Epithelial cell of prostate (primary cell): ENCODE measurements at regions not wholly inside any gene's neighbourhood (a gene's known extent, or its start where the extent isn't known, plus 50 kb on each side); places are given as distances from the start of the nearest gene placed in this dataset.
"Not testable (repeated sequence)": the region's sequence is repeated elsewhere in the genome, so short reads cannot be mapped to it uniquely, and the experiment has no call there.

ENCODE experiments used
- DNase-seq: peaks from one replicate; pipeline ENCODE4 v3.0.0-alpha.2; 2011; ENCODE audit warnings: low read depth, low spot score
- H3K27ac ChIP-seq: fragments of 450-650 bp; 2 replicates; pipeline ENCODE4 v1.5.1; 2017; ENCODE audit warnings: mild to moderate bottlenecking

DNA sequence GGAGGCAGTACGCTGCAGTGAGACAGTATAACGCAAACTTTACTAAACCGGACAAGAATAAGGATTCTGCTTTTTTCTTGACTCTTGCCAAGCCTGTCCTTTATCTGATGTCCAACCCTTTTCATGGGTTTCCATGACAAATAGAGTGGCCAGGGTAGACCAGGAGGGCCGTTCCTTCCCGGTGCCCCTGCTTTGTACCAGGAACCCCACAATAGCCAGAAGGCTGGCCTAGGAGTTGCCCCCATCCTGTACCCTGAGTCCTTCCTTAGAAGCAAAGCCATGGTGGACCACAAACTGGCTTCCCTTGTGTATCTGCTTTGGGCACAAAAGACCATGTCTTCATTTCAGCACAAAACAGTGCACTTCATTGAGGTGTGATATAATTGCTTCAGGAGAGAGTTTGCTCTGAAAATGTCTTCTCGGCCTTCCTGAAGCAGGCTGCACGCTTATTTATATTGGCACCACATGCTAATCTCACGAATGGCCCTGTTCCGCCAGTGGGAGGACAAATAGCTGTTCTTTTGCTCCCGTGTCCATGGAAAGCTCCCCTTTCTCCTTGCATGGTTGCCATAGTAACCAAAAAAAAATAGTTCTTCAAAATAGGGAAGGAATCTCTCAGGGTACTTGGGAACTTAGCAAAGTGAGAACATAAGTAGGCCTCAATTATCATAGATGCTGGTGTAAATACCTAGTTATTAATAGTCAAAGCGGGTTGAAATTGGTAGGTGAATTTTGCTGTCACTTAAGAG lies 222.1 kb downstream of the ZIC5 start:
- no peak overlapping the region for H3K27ac ChIP-seq
- DNase-seq, result no peak

DNA sequence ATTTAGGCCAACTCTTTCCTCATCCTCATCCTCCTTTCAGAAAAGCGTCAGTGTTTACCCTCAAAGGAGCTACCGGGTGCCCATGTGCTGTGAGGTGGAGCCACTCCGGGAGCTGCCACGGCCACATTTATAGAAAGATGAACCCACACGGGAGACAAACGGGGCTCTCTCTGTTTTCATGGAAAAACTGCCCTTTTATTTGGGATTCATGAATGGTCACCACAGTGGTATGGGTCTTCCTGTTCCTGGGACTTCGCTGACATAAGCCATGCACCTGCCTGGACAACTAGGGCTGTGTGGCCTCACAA lies 224.2 kb downstream of the ZIC5 start:
- no peak overlapping the region for H3K27ac ChIP-seq
- DNase-seq, result no peak

DNA sequence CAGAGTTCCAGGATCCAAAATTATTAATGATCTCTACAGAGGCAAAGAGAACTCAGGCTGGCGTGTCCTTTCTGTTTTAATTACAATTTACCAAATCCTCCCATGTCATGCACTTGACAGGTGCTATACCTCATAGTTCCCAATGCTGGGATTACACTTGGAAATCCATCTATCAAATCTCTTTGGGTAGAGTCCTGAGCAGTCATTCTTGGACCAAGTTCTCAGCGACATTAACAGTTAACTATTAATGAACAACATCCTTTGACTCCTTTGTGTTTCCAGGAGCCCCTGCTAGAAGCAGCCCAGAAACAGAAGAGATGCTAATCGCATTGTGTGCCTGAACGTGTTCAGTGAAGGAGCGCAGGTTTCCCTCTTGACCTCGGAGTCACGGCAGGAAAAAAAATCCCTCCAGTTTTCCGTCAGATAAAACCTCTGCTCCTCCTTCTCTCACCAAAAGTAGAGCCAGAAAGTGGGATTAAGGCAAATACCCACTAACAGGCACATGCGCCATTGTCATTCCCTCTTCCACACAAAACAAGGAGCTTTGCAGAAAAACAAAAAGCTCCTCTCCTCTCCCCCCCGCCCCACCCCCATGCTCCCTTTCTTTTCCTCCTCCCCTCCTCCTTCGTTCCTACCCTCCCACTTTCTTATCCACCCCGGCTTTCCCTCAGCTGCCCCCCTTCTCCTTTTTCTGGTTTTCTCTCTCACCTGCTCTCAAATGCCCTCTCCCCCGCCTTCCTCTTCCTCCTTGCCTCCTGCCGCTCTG lies 224.7 kb downstream of the ZIC5 start:
- H3K27ac ChIP-seq, result no peak overlapping the region
- no peak for DNase-seq

DNA sequence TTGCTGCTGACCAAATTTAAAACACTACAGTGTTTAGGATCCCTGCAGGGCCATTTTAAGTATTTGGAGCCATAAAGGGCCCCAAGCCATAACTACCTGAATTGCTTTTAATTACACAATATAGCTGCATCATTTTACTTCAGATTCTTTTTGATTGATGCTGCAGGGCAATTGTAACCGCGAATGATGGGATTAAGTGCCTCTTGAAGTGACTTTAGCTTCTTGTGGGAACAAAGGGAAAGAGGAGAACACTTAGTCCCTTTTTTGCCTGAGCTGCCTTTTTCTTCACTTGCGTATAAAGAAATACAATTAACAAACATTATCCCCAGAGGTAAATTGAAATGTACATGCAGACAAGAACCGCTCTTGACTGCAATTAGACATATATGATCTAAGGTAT lies 228.5 kb downstream of the ZIC5 start:
- H3K27ac ChIP-seq, result no peak overlapping the region
- no peak for DNase-seq

DNA sequence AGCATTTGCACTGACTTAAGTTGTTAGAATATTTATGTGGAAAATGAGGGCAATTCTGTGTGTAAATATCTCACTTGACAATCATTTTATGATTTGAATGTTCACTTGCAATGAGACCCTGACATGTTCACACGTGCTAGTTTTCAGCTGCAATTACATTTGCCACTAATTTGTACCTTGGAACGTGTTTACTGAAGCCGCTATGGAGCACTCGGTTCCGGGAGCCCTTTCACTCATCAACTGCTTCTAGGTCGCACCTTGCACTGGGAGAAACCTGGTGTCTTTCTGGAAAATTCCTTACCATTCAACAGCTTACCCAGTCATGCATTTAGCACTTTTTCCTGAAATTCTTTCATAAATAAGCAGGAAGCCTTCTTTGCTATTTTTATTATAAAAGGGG lies 229.6 kb downstream of the ZIC5 start:
- no peak for DNase-seq
- H3K27ac ChIP-seq, result no peak overlapping the region

DNA sequence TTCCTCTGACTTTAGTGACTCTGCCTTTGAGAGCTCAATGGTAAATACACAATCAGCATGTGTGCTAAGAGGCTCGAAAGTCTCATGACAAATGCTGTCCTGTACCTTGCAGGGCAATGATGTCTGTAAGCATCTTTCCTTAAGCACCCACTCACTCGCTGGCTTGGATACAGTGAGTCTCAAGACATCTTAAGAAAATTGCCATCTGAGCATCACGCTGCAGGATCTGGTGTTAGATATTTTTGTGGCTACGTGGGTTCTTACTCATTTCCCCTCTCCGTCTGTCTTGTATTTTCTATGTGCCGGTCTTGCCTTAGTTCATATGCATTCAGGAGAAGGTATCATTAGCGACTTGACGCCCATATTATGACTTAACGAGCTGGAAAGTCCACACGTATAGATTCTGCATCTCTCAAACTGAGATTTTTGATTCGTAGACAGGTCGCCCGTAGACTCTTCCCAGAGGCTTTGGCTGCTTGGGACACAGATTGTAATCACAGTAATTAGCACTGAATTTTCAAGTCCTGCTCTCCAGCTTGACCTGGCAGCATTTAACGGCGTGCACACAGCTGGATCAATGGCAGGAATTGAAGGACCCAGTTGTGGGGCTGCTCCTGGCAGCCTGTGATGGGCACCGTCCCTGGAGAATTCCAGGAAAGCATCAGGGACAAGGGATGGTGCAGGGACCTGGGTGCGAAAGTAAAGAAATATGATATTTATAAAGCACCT lies 231.2 kb downstream of the ZIC5 start:
- DNase-seq, result no peak
- H3K27ac ChIP-seq, result no peak overlapping the region

DNA sequence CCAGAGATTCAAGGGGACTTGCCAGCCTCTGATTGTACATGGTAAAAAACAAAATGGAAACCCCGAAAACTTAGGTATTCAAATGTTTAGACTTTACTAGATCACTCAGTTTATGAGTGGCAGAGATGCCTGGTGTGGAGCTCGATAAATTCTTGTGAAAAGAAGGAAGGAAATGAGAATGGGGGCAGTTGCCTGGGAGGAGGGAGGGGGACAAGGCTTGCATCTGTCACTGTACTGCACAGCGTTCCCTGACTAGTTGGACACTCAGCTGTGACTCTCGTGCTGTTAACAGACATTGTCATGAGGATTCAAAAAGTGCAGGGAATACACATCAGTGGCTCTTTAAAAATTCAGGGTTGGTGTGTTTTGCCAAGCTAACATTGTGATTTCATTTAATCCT lies 232.9 kb downstream of the ZIC5 start:
- DNase-seq, result no peak
- no peak overlapping the region for H3K27ac ChIP-seq

DNA sequence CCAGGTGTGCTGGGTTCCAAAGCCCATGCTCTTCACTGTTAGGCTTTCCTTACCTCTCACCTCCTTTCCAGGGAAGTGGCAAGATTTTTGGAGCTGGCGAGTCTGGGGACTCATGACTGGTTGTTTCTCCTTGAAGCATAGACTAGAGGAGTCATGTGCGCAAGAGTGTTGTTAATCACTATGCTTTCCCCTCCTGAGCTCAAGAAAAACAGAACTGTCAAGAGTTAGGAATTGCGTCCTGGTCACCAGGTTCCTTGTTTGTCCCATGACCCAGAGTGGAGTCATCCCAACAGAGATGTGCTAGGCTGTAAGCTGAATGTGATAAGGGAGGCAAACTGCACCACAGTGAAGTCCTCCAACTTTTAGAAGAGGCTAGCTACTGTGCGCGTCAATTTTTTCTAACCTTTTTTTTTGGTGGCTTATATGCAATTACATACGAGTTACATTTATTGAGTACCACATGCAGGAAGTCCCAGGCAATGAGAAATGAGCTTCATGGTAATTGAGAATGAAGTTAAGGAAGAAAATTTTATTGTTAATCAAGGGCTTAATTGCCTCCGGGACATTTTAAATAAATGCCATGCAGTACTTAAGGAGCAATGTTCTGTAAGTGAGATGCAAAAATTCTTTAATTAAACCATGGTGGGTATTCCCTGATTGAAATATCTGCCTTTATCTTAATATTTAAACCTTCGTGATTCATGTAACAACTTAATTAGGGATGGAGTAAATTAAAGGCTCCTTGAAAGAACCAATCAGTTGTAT lies 233.9 kb downstream of the ZIC5 start:
- DNase-seq, result no peak
- H3K27ac ChIP-seq, result no peak overlapping the region

DNA sequence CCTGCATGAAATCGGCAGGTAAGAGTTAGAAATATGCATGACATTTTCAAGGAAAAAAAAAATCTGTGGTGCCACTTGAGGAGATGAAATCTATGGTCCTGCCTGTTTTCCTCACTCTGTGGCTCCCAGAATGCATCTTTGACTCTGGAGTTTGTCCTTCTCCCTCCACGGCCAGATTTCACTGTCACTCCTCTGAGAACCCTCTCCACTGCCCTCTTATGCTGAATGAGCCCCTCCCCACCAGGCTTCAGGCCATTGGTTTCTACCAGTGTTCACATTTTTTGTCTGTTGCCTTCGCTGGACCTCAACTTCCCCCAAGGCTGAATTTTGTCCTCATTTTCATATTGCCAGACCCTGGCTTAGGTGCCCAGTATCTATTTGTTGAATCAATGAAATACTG lies 235.0 kb downstream of the ZIC5 start:
- H3K27ac ChIP-seq, result no peak overlapping the region
- no peak for DNase-seq

DNA sequence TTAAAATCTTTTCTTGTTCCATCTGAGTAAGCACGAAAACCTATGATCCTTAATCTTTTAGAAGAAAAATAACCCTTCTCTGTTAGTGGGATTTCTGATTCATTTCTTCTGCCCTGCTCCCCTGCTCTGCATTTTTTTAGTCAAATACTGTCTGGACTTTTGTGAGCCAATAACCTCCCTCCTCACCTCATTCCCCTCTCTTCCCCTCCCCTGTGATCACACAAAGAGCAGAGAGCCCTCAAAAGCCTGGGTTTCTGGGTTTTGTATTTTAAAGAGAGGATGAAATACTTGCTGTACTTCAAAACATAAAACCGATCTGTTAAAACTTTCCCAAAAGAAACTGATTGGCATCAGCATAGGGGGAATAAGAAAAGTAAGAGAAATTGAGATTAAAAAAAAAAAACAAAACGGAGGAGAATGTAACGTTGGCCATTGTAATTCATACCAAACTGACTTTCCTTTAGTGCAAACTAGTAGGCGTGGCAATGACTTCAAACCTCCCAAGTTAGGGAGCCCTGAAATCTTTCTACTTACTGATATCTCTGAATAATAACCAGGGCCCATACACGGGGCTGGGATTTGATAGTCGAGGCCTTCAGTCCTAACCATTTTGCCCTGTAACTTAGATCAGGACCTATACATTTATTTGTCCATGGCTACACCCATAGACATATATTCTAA lies 232.9 kb downstream of the TM9SF2 start:
- no peak overlapping the region for H3K27ac ChIP-seq
- DNase-seq, result no peak

DNA sequence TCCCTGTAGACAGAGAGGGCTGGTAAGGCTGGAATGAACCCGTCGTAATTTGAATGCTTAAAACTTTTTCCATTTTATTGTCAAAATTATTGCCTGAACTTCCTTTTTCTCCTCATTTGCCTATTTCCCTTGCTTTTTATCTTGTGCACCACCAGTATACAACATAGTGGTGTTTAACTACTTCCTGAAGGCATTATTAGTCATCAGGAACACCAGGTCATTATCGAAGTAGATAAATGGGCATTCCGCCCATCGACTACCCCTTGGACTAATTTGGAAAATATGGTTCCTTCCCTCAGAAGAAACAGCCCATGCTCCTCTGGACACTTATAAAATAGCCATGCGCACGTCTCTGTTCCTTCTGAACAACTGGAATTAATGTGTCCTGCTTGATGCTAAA lies 232.1 kb downstream of the TM9SF2 start:
- H3K27ac ChIP-seq, result no peak overlapping the region
- DNase-seq, result no peak

DNA sequence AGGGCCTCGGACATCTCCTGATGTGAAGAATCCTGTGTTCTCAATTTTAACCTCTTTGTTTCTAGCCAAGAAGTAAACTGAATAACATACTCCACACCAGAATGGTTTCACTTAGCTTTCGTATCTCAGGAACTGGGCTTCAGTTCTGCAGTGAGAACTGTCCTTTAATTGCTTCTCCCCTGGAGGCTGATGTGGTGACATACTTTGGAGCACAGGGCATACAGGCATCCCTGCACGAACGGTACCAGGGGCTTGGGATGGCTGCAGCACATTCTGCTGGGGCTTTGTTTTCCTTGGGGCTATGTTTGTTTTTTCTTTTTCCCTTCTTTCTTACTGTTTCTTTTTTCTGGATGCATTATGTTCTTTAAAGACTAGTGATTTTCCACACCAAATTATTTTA lies 230.5 kb downstream of the TM9SF2 start:
- DNase-seq, result no peak
- no peak overlapping the region for H3K27ac ChIP-seq

DNA sequence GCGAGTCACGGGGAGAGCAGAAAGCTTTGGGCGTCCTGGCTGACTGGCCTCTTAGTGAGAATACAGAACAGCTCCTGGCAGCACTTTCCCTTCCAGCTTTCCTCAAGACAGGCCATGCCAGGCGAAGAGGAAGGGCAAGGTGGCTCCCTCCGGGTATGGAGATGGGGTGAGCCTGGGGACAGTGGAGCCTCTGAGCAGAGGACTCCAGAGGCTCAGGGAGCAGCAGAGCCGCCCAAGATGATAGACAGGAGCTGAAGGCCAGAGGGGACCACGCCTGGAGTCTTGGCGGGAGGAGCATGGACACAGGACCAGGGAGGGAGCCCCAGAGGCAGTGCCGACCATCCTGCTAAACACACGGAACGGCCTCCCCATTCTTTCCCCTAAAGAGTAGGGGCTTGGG lies 229.1 kb downstream of the TM9SF2 start:
- DNase-seq, result no peak

DNA sequence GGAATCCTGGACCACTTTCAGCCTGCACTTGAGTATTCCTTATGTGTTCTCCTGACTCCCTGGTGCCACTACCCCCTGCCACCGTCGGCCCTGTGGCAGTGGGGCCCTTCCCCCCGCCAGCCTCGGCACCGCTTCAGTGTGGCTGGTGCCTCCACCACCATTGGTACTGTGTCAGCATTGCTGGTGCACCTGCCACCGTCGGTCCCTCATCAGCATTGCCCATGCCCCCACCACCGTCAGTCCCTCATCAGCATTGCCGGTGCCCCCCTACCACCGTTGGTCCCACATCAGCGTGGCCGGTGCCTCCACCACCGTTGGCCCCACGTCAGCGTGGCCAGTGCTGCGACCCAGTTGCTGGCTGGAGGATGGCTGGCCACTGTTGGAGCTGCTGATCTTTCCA lies 228.5 kb downstream of the TM9SF2 start:
- no peak for DNase-seq
- no peak overlapping the region for H3K27ac ChIP-seq

More for the DNA sequence above, 229.1 kb downstream of the TM9SF2 start:
- no peak overlapping the region for H3K27ac ChIP-seq

DNA sequence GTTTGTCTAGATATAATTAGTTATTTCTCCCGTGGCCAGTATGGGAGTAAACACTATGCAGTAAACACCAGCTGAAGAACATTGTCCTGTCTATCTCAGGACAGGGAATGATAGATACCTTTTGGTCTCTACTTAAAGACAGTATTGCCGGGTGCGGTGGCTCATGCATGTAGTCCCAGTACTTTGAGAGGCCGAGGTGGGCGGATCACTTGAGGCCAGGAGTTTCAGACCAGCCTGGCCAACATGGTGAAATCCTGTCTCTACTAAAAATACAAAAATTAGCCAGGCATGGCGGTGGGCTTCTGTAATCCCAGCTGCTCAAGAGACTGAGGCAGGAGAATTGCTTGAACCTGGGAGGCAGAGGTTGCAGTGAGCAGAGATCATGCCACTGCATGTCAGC lies 226.4 kb downstream of the TM9SF2 start:
- not testable (repeated sequence) for H3K27ac ChIP-seq, DNase-seq

DNA sequence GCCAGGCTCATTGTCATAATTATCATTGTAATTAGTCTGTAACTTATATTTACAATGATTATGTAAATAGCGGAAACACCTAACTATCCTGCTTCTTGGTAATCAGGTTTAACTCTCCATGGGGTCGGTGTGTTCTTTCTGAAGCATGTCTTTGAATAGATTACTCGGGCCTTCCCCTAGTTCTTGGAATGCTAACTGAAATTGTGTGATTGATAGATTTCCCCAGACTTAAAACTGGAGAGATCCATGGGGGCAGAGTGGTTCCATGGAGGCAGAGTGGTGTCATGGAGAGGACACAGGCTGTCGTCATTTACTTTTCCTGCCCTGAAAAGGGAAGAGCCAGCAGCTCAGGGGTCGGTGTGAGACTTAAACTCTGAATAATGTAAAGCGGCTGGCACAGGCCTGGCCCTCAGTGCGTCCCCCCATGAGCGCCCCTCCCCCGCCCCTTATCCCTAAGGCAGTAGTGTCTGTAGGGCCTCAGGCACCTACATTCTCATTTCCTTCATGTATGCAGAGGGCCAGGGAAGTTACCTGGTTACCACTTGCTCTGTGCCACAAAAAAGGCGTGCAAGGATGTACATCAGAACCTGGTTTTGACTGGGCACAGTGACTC lies 225.1 kb downstream of the TM9SF2 start:
- no peak overlapping the region for H3K27ac ChIP-seq
- DNase-seq, result no peak

DNA sequence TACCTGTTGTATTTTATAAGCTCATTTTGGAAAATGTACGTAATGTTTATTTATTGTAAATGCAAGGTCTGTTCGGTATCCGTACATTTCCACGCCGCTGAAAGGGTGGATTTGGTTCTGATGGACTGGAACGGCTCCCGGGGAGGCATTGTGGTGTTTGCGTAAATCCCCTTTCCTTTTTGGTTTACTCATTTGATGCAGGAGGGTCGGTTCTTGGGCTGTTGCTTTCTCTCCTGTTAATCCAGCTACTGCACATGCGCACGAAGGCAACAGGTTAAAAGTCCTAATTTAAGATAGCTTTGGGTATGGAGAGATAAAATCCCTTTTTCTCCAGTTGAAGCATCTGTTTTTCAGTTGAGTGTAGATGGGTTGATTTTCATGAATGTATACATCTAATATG lies 224.4 kb downstream of the TM9SF2 start:
- DNase-seq, result no peak
- no peak overlapping the region for H3K27ac ChIP-seq

DNA sequence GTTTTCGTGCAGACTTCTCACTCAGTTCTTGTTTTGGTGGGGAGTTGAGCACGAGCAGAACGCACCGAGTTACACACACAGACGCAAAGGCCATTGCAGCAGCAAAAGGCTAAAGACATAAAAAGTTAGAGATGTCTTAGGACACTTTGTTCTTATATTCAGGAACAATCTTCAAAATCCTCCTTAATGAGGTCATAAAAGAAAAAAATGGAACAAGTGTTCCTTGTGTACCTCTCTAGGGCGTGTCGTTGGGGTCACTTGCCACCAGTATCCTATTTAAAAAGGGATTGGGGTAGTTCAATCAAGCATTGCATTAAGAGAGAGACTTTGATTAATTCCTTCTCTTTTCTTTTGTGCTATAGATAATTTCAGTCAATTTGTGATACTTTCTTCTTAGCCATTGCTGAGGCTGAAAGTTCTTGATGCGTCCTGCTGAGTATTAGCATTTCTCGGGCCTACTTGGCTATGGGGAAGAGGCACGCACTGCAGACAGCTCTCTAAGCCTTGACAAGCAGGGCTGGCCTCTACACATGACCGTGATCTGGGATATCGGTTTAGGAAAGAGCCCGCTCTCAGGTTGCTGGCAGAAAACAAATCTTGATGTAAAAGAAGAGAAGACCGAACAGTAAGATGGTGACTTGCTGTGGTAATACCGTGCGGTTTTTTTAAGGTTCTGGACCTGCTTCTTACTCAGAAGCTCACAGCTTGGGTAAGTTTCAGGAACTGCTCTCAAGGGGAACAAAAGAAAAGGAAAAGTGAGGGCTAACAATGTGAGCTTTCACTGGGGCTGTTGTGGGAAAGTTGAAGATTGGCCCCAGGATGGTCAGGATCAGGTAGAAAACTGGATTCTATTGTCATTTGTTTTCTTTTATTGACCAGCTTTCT lies 223.6 kb downstream of the TM9SF2 start:
- no peak overlapping the region for H3K27ac ChIP-seq
- no peak for DNase-seq

DNA sequence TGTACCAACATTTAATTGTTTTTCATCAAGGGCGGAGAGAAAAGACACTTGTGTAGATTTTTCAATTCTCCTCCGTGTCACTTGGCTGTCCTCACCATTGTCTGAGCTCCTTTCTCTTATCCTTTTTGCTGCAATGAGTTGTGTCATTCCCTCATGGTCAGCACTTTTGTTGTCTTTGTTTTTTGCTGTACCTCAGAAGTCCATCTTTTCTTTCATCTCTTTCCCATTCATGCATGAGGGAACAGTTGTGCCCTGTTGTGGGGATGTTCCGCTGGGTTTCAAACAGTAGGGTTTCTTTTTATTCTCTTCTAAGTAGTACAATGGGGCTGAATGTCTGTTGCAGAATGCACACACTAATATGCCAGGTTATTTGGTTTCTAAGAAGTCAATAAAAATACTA lies 222.6 kb downstream of the TM9SF2 start:
- no peak overlapping the region for H3K27ac ChIP-seq

More for the DNA sequence above, 222.6 kb downstream of the TM9SF2 start:
- no peak for DNase-seq
